LNCaP clone FGC (cell line): ENCODE measurements at regions not wholly inside any gene's neighbourhood (a gene's known extent, or its start where the extent isn't known, plus 50 kb on each side); places are given as distances from the start of the nearest gene placed in this dataset.
A peak's percentile ranks its signal among the peaks of the same experiment; 100 is the strongest.

Source experiments
- DNase-seq: peaks from one replicate; pipeline ENCODE4 v3.0.0-alpha.2; 2011; ENCODE audit warnings: low read depth
- H3K4me3 ChIP-seq: 2 replicates; pipeline ENCODE4 v1.5.1; 2011; ENCODE audit warnings: mild to moderate bottlenecking, low read depth, low read length, control low read depth
- CTCF ChIP-seq: IDR thresholded peaks from 2 replicates; pipeline ENCODE4 v1.5.1; 2012; ENCODE audit warnings: mild to moderate bottlenecking; ENCODE audit not compliant: control insufficient read depth, insufficient read depth; ENCODE audit errors: extremely low read depth

- DNase-seq, result no peak
- TF ChIP-seq CTCF, result no peak
- no peak overlapping the region for H3K4me3 ChIP-seq
Observed at GRCh38 chr12:41930866-41931437, 213.7 kb downstream of the GXYLT1 start.

- no peak overlapping the region for H3K4me3 ChIP-seq
- DNase-seq, result no peak
- no peak for TF ChIP-seq CTCF
Observed at GRCh38 chr12:41924111-41924510, 220.6 kb downstream of the GXYLT1 start.

- no peak for TF ChIP-seq CTCF
- no peak overlapping the region for H3K4me3 ChIP-seq
- DNase-seq, result peak; percentile 90
Observed at GRCh38 chr12:41923351-41923750, 221.3 kb downstream of the GXYLT1 start.

GRCh38 chr12:41920355-41920754, 224.3 kb downstream of the GXYLT1 start:
- TF ChIP-seq CTCF, result no peak
- H3K4me3 ChIP-seq, result no peak overlapping the region
- DNase-seq, result no peak

GRCh38 chr12:41919526-41920261, 225.0 kb downstream of the GXYLT1 start:
- no peak overlapping the region for H3K4me3 ChIP-seq
- DNase-seq, result no peak
- no peak for TF ChIP-seq CTCF

GRCh38 chr12:41919048-41919447, 225.6 kb downstream of the GXYLT1 start:
- H3K4me3 ChIP-seq, result no peak overlapping the region
- no peak for TF ChIP-seq CTCF
- no peak for DNase-seq

- DNase-seq, result no peak
- no peak for TF ChIP-seq CTCF
- no peak overlapping the region for H3K4me3 ChIP-seq
Observed at GRCh38 chr12:41917938-41918341, 226.7 kb downstream of the GXYLT1 start.
